ENCODE measurements at regions not wholly inside any gene's neighbourhood (a gene's known extent, or its start where the extent isn't known, plus 50 kb on each side); places are given as distances from the start of the nearest gene placed in this dataset.

GRCh38 chr2:234821946-234822475, 129.8 kb upstream of the SH3BP4 start:
- TF ChIP-seq CTCF (IDR thresholded peaks at IDR 0.05) (no peak), POLR2A (IDR thresholded peaks at IDR 0.05) (no peak)
